Left hindlimb (tissue), 1 donor: ENCODE measurements at regions not wholly inside any gene's neighbourhood (a gene's known extent, or its start where the extent isn't known, plus 50 kb on each side); places are given as distances from the start of the nearest gene placed in this dataset.
"Not testable (repeated sequence)": the region's sequence is repeated elsewhere in the genome, so short reads cannot be mapped to it uniquely, and the experiment has no call there.

Source experiments
- DNase-seq: peaks from one replicate; pipeline ENCODE4 v3.0.0-alpha.2; 2018

DNA sequence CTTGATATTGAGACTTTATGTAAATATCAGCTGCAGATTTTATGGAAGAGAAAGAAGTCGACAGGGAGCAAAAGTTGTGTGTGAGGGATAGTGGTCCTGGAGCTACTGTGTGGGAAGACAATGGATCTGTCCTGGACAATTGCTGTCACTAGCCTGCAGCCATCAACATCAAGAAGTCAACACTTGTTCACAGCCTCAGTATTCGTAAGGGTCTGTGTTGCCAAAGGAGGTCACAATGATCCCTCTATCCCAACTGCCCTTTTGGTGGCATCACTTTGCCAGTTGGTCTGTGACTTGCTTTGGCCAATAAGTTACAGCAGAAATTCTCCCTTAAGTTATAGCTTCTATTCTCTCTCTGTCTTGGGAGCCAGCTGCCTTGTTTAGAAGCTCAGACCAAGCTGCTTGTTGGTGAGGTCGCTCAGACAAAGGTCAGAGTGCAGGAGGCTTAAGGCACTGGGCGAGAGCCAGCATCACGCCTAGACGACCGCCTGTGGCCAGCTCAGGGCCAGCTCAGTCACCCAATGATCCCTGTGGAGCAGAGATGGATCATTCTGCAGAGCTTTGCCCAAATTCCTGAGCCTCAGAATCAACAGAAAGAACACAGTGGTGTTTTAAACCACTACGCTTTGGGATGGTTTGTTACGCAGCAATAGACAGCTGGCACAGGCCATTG is 134.9 kb downstream of the RHOU start:
- no peak for DNase-seq

DNA sequence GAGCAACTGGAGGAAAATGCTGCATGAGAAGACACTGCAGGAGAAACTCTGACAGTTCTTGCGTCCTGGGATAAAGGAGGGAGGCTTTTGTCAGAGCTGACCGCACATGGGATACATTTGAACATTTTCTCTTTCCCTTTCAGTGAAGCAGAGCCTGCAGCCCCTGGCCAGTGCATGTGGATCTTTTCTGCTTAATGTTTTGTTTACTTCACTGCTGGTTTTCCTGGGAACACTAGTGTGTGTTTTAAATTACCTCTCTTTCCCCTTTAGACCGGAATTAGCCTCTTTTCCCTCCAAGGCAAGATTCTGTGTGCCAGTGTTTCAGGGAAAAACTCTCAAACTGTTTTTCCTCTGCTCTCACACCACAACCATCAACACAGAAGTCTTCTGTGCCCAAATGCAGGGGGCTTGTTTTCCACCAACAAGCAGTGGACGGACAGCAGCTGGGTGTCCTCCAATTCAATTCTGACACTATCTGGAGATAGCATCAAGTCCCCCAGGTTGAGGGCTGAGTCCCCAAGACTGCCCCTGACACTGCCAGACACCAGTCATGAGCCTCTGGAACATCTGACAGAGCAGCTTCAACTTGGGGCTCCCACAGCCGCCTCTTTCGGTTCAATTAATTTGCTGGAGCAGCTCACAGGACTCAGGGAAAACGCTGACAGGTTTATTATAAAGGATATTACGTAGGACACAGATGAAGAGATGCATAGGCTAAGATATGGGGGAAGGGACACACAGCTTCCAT is 136.2 kb downstream of the RHOU start:
- peak; percentile 46 for DNase-seq

DNA sequence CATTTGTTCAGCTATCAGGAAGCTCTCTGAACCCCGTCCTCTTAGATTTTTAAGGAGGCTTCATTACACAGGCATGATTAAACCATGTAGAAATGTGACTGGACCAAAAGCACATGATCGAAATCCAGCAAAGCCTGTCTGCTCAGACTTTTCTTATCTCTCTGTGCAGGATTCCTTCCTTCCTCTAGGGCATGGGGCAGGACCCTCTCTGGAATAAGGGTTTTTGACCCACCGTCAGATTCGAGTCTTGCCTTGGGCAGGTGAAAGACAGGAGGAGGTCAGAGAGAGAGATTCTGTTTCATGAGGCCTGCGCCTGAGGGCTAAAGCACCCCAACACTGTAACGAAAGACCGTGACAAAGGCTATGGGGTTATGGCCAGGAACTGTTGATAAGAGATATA is 136.8 kb downstream of the RHOU start:
- no peak for DNase-seq

DNA sequence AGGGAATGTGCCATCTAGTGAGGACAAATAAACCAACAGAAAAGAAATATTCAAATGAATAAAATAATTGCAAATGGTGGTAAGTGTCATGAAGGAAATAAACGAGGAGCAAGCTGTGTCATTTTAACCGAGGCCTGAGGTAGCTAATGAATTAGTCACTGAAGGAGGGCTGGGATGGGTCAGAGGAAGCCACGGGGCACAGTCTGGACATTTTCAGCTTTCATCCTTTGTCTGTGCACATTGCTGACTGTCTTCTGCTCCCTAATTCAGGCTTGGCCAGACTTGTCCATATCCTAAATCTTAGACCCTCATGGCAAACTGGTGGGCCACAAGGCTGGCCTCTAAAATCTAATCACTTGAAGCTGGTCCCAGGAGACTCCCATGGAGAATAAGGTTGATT is 138.4 kb downstream of the RHOU start:
- DNase-seq, result no peak

DNA sequence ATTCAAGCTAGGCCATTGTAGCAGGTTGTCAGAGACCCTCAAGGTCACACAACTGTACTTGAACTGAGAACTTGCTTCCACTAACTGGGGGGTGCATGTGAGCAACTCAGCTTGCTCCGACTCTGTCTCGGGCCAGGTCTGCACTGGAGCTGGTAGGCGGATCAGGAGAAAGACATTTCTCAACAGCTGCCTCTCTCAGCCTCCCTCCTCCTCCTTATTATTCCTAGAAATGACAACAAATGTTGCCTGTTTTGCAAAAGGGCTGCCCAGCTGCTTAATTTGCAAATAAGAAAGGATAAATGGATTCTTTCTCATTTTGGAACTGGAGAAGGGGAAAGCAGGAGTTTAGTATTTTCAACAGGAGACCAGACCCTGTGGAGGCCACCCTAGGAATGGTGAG is 140.5 kb downstream of the RHOU start:
- no peak for DNase-seq

DNA sequence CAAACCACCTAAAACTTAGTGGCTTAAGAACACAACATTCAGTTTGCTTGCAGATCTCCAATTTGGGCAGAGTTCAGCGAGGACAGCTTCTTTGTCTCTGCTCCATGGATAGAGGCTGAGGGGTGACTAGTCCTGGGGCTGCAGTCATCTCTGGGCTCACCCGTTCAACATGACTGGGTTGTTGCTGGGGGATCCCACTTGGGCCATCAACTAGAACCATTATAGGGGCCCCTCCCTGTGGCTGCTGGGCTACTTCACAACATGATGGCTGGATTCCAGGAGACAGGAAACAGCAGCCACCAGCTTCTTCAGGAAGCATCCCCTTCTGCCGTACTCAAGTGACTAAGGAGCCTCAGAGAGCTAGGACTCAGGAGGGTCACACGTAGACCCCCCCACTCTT is 140.9 kb downstream of the RHOU start:
- no peak for DNase-seq

DNA sequence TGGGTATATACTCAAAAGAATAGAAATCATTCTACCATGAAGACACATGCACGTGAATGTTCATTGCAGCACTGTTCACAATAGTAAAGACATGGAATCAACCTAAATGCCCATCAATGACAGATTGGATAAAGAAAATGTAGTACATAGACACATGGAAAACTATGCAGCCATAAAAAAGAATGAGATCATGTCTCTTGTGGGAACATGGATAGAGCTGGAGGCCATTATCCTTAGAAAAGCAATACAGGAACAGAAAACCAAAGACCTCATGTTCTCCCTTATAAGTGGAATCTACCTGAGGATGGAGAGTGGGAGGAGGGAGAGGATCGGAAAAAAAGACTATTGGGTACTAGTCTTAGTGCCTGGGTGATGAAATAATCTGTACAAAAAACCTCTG is 143.9 kb downstream of the RHOU start:
- no peak for DNase-seq

DNA sequence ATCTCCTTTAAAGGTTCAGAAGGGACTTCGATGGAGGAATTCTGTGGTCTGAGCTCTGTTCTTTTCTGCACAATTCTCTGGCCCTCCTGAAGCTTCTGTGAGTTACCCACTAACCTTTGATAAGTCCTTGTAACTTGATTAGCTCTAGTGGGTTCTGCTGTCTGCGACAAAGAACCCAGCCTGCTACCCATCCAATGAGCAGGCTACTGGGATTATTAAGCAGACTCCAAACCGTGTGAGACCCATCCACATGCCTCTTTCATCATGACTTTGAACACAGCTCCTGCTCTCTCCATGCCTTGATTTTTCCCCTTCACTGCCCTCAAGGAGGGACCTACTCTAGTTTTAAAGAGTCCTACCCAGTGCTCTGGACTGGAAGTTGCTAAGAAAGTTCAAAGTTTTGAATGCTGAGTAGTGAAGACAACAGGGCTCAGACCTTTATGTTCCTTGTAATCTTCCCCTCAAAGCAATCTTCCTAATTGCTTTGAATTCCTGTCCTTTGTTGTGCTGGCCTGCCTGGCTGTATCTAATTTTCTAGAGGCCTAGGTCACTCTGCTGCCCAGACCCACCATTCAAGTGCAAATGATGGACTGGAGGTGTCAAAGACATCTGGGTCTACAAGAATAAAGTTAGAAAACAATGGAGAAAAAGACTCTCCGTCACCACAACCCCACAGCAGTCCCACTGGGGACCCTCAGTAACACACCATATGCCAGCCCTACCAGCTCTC is 146.9 kb downstream of the RHOU start:
- DNase-seq, result no peak

DNA sequence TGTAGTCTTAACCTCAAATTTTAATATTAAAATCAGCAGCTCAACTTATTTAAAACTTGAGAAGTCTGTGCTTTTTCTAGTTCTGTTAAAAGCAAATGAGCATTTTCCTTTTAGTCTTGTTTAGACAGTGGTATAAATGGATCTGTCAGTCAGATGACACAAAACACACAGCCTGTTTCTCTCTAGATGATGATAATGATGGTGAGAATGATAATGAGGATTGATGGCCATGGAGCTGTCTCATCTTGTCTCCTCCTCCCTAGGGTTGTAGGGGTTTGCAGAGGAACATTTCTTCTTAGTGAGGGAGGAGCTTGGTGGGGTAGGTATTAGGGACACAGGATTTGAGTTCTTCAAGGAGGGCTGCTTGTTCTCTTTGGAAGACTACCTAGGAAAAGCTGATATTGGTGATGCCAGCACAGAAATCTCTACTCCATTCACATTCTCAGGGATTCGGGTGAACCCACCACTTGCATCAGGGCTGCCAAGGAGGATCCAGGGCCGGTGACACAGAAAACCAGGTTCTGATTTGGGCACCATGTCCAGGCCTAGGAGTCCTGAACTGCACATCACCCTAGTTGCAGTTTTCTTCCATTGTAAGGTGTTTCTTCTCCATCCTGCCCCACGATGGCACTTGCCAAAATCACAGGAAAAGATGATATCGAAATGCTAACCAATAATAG is 147.6 kb downstream of the RHOU start:
- DNase-seq, result no peak

DNA sequence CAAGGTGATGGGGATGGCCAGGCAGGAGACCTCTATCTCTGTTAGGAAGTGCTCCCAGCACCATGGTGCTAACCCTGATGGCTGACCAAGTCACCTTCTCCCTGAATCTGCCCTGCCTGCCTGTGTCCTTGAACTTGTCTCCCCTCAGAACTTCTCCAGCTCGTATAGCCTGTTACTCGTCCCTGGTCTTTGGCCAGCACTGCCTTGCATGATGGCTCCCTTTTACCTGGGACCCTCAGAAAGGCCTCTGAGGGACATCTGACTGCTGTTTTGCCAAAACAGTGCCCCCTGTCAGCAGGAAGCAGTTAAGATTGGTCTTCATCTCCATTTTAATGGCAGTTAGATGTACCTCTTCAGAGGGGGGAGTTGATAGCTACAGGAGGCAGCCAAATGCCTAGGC is 148.3 kb downstream of the RHOU start:
- no peak for DNase-seq

DNA sequence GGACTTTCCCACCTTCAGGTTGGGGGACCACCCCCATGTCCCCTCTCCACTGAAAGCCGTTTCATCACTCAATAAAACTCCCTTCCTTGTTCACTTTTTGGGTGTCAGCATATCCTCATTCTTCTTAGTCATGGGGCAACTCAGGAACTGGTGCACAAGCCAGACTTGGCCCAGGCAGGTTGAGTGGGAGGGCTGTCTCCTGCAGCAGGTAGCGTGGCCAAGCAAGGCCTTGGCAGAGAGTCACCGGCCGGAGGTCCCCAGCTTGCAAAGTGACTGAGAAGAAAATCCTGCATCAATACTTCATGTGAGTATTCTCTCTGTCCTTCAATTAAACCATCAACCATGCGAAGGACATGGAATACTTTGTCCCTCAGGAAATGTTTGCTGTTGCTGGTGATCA is 148.9 kb downstream of the RHOU start:
- no peak for DNase-seq

DNA sequence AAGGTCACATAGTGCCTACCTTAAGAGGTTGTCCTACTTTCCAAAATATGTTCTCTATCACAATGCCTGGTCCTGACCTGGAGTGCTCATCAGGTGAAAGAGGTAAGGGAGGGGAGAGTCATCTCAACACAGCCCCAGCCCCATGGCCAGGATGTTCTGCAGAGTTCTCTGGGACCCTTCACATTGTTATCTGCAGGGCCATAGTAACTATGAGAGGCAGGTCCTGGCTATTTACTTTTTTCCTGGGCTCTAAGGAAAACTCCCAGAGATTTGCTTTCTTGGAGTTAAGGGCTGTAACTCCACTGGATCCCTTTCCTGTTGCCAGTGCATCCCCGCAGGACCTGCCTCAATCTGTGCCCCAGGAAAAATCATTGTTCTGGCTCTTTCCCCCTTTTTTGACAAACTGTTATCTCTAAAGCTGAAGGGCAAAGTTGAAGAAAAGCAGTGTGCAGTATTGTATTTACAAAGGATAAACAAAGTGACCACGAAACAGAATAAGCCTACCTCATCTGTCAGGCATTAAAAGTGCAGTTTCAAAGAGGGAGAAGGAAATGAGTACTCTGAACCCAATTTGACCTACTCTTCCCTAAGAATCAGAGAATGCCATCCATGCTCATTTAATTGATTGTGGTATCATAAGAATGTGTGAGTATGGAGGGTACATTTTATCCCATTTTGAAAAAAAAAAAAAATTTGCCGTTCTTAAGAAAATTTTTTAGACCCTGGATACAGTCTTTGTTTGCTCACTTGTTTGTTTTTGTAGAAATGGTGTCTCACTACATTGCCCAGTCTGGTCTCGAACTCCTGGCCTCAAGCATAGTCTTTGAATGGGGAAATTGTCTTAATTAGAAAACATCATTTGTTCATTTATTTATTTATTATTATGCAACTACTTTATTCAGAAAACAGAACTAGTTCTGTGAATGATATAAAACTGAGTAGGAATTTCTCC is 149.6 kb downstream of the RHOU start:
- DNase-seq, result no peak

DNA sequence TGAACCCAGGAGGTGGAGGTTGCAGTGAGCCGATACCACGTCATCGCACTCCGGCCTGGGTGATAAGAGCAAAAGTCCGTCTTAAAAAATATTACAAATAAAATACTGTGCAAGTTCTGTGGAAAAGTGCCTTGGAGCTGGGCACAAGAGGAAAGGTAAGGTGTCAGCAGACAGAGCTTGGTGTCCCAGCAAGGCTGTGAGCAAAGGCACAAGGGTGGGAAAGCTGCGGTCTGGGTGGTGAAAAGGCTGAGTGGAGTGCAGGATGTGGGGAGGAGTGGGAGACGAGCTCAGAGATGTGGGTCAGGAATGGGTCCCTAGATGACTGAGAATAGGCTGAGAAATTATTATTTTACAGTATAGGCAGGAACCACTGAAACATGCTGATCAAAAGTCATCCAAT is 150.6 kb downstream of the RHOU start:
- no peak for DNase-seq

DNA sequence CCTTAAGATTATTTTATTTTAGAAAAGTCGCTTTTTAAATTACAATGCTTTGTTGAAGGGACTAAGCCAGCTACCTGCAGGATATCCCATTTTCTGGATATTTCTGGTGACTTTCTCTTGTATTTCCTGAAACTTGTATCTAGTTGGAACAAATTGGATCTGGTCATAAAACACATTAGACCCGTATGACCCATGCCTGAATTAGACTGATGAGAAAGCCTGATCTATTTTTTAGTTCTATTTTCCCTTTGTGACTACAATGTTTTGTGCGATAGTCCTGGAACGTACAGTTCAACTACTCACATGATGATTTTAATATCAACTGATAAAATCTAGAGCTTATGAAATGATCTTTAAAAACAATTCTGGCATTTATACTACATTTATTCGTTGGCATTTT is 151.8 kb downstream of the RHOU start:
- no peak for DNase-seq

DNA sequence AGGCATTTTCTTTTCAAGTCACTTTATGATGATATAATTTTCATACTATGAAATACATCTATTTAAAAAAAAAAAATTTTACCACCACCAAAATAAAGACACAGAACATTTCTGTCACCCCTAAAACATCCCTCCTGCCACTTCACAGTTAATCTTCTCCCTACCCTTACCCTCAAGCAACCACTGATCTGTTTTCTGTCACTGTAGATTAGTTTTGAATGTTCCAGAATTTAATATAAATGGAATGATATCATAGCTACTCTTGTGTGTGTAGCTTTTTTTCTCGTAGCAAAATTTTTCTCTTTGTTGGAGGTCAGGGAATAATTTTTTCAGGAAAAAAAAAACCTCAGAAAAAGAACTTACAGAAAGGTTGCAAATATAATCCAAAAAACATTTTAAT is 152.7 kb downstream of the RHOU start:
- no peak for DNase-seq

DNA sequence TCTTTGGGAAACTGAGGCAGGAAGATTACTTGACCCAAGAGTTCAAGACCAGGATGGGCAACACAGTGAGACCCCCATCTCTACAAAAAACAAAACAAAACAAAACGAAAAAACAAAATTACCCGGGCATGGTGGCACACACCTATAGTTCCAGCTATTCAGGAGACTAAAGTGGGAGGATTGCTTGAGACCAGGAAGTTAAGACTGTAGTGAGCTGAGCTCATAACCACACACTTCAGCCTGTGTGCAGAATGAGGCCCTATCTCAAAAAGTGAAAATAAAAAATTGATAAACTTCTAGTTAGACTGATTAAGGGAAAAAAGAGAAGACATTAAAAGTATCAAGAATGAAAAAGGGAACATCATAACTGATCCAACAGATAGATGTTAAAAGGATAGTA is 154.0 kb downstream of the RHOU start:
- DNase-seq, result no peak

DNA sequence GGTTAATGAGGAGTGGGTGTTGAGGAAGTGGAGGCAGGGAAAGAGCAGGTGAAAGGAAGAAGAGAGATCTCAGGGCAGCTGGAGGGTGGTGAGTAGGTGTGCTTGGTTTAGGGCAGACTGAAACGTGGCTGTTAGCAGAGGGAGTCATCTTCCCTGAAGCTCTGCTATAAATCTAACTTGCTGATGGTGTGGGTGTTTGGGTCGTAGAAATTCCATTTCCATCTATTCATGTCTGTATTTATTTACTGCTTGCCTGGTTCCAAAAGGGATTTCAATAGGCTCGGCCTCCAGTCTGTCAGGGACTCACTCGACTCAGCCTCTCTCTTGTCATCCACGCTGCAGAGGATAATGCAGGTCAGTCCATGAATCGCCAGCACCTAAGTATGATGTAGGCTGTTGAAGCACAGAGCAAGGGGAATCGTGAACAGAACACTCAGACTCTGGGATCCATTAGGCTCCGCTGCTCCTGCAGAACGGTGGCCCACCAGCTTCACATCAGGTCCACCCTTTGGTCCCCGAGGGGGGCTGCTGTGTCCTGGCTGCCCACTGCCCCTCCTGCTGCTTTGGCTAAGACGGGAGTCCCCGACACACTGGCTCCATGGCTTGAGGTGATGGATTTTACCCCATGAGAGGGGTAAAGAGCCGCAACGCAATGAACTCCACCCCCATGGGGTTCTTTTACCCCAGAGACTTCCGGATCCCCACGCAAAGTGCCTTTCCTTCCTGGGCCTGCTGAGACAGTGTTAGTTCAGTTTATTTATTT is 156.2 kb downstream of the RHOU start:
- DNase-seq, result no peak

DNA sequence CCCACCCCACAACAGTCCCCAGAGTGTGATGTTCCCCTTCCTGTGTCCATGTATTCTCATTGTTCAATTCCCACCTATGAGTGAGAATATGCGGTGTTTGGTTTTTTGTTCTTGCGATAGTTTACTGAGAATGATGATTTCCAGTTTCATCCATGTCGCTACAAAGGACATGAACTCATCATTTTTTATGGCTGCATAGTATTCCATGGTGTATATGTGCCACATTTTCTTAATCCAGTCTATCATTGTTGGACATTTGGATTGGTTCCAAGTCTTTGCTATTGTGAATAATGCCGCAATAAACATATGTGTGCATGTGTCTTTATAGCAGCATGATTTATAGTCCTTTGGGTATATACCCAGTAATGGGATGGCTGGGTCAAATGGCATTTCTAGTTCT is 156.9 kb downstream of the RHOU start:
- not testable (repeated sequence) for DNase-seq

DNA sequence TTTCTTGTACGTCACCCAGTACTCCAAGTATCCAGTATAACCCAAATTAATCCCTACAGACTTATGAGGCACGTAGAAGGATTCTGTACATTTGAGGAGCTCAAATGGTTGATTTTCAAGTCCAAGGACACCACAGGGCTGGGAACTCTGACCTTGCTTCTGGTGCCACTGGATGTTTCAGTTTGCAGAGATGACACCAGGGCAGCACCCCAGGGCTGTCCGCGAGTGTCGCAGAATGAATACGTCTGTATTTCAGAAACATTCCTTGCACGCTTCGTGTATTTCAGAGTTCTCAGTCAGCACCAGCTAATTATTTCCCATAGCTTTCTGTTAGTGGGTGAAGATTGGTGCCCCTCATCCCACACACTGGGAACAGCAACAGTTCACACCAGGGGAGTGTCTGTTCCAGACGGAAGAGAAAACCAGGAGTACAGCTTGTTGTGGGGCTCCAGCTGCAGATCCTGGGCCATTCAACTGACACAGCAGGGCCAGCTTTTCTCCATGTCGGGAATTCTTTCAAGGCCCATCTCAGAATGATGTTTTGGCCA is 159.2 kb downstream of the RHOU start:
- no peak for DNase-seq

DNA sequence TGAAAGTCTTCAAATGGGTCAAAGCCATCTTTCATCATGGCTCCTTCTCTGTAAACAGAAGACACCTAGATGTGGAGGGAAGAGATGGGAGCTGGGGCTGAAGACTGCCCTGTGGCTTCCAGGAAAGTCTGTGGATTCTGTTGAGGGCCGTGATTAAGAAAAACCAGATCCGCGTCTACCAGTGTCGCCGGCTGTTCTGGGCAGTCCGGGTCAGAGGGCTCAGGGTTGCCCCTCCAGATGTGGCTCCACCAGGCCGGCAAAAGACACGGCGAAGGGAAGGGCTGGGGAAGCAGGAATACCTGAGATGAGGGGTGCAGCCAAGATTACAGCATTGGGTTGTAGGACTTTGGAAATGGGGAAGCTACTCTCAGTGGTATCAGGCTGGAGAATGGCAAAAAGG is 162.6 kb downstream of the RHOU start:
- no peak for DNase-seq

DNA sequence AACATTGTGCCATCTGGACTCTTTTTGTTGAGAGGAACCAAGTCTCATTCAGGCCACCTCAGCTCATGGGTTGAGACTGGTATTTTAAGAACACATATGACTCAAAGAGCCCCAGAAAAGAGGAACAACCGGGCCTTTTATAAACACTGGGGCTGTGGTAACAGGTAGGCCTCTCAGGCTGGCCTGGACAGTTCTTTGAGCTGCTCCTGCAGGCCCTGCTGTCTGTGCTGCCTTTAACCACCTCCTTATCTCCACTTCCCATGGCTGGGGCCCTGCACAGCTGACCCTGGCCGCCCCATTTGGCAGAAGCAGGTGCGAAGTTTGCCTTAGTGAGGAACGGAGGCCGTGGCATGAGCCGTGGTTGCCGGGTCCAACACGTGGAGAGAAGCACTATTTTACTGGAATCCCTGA is 163.3 kb downstream of the RHOU start:
- DNase-seq, result no peak
